Lower leg skin (tissue), 3 donors: ENCODE measurements at regions not wholly inside any gene's neighbourhood (a gene's known extent, or its start where the extent isn't known, plus 50 kb on each side); places are given as distances from the start of the nearest gene placed in this dataset.

ENCODE experiments used
- CTCF ChIP-seq, 3 donors: fragments of 450-650 bp; IDR thresholded peaks; one replicate each; pipeline ENCODE4 v1.5.1; 2016; ENCODE audit warnings: antibody characterized with exemption in 3 of 3, mild to moderate bottlenecking in 3 of 3, moderate library complexity in 2 of 3
- POLR2A ChIP-seq, 2 donors: fragments of 450-650 bp; IDR thresholded peaks; one replicate each; pipeline ENCODE4 v1.6.1; 2016 to 2017; ENCODE audit warnings: antibody characterized with exemption in 2 of 2, mild to moderate bottlenecking in 1 of 2, moderate library complexity in 1 of 2

GRCh38 chr11:70547821-70548670 lies 149.7 kb downstream of the CTTN start:
- TF ChIP-seq CTCF (IDR thresholded peaks at IDR 0.05), result no peak
- TF ChIP-seq POLR2A (IDR thresholded peaks at IDR 0.05), result no peak
